GM12873 (cell line): ENCODE measurements at regions not wholly inside any gene's neighbourhood (a gene's known extent, or its start where the extent isn't known, plus 50 kb on each side); places are given as distances from the start of the nearest gene placed in this dataset.

Experiments
- TF ChIP-seq, protein P1 (sequence below): IDR thresholded peaks from 2 replicates; pipeline ENCODE4 v1.5.1; 2012; ENCODE audit warnings: low read depth, mild to moderate bottlenecking, moderate library complexity, low read length, control low read depth; ENCODE audit not compliant: insufficient read depth; ENCODE audit errors: missing control alignments

DNA sequence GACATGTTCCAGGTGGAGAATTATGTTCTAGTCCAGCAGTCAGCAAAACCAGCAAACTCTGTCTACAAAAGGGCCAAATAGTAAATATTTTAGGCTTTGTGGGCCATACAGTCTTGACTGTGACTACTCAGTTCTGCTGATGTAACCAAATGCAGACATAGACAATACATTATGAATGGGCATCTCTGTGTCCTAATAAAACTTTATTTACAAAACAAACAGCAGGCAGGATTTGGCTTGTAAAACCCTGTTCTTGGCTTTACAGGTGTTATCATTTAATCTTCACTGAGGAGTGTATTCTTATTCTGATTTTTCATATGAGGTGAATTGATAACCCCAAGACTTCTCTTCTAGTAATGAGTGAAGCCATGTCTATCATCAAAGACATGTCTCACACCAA, 278.6 kb downstream of the DUSP6 start:
- TF ChIP-seq, protein P1, sequence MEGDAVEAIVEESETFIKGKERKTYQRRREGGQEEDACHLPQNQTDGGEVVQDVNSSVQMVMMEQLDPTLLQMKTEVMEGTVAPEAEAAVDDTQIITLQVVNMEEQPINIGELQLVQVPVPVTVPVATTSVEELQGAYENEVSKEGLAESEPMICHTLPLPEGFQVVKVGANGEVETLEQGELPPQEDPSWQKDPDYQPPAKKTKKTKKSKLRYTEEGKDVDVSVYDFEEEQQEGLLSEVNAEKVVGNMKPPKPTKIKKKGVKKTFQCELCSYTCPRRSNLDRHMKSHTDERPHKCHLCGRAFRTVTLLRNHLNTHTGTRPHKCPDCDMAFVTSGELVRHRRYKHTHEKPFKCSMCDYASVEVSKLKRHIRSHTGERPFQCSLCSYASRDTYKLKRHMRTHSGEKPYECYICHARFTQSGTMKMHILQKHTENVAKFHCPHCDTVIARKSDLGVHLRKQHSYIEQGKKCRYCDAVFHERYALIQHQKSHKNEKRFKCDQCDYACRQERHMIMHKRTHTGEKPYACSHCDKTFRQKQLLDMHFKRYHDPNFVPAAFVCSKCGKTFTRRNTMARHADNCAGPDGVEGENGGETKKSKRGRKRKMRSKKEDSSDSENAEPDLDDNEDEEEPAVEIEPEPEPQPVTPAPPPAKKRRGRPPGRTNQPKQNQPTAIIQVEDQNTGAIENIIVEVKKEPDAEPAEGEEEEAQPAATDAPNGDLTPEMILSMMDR: no peak

DNA sequence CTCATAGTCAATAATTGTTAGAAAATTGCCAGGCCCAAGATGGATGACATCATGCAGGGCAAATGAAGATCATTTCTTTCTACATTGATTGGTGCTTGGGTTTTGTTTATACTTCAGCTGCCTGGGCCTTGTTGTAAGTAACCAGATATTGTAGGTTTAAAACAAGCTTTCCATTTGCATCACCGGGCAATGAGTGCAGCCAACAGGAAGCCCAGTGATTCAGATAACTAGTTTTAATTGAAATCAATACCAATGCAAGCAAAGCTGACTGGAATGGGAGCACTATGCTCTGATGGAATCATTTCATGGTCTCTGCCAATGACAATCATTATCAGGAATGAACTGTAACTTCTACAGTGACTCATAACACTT, 279.3 kb downstream of the DUSP6 start:
- TF ChIP-seq, protein P1: no peak

DNA sequence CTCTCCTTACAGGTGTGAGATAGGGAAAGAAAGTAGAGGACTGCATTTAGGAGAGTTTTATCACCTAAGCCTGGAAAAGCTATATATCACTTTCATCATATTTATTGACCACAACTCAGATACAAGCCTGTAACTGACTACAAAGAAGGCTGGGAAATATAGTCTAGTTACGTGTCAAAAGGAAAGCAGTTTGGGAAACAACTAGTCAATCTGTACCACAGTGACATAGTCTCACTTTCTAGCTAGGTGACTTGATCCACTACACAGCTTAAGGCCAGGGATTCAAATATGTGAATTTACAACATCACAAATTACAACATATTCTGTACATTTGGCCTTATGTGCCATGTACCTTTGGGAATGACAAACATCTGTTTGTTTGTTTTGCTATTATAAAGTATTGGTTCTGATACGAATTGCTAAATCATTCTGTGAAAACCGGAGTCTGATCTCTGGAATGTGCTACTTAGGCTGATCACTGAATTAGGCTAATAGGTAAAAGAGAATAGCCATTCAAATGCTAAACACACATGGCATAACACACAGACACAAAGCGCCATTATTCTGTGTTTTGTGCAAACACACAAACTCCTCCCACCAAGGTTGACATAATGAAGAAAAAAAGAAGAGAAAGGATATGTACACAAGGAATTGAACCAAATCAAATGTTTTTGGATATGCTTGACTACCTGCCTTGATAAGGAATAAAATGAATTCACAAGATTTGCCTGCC, 279.8 kb downstream of the DUSP6 start:
- TF ChIP-seq, protein P1: no peak

DNA sequence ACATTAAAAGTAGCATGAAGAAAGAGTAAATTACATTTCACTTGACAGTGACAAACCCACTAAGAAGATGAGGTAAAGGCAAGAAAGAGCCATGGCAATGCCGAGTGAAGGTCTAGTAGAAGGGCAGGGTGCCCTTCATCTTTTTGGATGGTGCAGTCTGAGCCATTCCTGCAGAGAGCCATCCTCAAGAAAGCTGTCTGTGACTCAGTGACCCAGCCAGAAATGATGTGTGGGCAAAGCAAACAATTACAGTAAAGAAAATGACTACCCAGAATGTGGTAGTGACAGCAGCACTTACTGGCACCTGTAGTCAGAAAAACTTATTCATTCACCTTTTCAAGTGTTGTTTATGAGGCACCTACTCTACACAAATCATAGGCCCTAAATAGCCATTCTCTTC, 281.7 kb downstream of the DUSP6 start:
- TF ChIP-seq, protein P1: no peak

DNA sequence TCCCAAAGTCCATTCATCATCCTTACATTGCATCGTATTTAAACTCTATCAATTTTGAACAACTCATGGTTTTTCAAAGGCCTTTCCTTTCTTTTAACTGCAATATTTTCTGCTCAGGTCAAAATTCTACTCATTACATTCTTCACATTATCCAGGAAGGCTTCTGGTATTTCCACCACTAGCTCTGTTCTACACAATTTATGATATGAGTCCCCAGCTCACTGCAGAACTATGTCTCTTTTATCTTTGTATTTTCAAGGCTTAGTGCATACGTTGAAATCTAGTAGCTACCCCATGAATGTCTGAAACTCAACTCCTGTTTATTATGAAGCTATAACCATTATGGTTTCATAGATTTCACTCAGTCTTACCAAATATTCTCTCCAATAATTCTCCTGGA, 282.9 kb downstream of the DUSP6 start:
- TF ChIP-seq, protein P1: no peak

DNA sequence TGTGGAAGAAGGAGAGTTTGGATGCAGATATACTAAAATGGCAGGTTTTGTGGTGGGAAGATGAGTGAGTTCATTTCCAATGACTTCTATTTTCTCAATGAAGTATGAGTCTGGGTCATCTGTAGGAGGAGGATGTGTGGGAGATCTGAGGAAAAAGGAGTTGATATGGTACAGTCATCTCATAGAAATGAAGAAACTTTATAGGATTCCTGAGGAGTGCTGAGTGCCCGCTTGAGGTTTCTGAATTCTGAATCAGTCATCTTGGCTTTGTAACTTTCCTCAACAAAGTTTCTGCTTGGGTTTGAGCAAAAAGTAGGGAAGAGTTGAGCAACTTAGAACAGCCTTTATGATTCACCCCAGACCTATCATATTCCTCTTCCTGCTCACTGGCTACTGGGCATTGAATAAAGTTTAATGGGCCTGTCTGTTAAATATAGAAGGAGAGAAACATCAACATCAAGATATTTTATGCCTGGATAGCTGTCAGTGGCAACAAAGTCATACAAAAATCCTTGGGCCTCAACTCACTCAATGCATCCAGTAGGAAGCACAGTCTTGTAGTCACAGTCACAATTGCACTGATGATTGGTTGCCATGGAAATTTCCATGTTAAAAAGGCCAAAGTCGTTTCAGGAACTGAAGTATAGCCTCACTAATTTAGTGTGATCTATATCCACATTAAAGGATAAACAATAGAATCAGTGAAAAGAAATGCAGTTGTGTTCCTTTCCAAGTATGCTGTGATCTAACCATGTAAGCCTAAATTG, 284.7 kb downstream of the DUSP6 start:
- TF ChIP-seq, protein P1: no peak

DNA sequence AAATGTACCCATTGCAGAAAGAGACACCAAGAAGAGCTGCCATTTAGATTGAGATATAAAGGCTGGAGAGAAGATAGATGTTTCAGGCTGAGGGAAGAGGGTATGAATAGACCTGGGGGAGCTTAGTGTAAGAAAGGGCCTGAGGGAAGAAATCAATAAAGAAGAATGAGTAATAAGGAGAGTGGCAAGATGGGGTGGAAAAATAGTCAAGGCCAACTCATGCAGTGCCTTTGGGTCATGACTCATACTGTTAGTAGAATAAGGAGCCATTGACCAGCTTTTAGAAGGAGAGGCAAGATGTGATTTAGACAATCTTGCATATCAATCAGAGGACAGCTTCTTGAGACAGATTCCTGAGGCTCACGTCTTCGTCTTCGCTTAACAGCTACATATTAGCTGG, 287.5 kb downstream of the DUSP6 start:
- TF ChIP-seq, protein P1: no peak
